ENCODE measurements at regions not wholly inside any gene's neighbourhood (a gene's known extent, or its start where the extent isn't known, plus 50 kb on each side); places are given as distances from the start of the nearest gene placed in this dataset.
"Not testable (repeated sequence)": the region's sequence is repeated elsewhere in the genome, so short reads cannot be mapped to it uniquely, and the experiment has no call there.

DNA sequence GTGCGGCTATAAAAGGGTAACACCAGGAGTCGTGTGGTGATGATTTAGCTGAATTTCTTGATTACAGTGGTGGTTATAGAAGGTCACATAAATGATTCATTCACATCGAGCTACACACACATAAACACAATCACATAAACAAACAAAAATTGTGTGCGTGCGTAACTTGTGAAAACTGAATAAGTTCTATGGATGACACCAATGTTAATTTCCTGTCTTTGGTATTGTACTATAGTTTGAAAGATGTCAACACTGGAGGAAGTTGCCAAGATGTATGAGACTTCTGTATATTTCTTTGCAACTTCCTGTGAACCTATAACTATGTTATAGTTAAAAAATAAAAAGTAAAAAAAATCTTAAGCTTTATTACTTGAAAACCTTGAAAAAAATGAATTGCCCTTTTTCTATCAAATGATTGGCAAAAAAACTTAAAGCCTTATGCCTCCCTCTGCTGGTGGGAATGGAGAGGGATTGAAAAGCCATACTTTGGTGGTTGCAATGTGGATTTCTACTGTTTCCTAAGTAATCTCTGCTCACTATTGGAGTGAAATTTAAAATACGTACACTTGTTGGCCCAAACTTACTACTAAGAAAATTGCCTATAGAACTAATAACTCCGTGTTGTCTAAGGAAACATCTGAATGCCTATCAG lies 227.7 kb downstream of the RPIA start:
- no peak for TF ChIP-seq SPI1 (IDR thresholded peaks at IDR 0.05; ENCODE audit: borderline replicate concordance, low read depth)
- TF ChIP-seq, protein P1, sequence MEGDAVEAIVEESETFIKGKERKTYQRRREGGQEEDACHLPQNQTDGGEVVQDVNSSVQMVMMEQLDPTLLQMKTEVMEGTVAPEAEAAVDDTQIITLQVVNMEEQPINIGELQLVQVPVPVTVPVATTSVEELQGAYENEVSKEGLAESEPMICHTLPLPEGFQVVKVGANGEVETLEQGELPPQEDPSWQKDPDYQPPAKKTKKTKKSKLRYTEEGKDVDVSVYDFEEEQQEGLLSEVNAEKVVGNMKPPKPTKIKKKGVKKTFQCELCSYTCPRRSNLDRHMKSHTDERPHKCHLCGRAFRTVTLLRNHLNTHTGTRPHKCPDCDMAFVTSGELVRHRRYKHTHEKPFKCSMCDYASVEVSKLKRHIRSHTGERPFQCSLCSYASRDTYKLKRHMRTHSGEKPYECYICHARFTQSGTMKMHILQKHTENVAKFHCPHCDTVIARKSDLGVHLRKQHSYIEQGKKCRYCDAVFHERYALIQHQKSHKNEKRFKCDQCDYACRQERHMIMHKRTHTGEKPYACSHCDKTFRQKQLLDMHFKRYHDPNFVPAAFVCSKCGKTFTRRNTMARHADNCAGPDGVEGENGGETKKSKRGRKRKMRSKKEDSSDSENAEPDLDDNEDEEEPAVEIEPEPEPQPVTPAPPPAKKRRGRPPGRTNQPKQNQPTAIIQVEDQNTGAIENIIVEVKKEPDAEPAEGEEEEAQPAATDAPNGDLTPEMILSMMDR (IDR thresholded peaks at IDR 0.05; ENCODE audit: insufficient read depth, low read length) = peak; percentile 44
- no peak for TF ChIP-seq GABPA (IDR thresholded peaks at IDR 0.05; ENCODE audit: low read depth)
- Histone ChIP-seq H3K27me3 (ENCODE audit: insufficient read depth, poor library complexity, severe bottlenecking) (peaks cover 11% of the 10 kb centered on the region), H3K27ac (replicated peaks) (no peak overlapping the region), H3K4me3 (replicated peaks; ENCODE audit: insufficient read depth, low read length) (no peak overlapping the region)
- DNase-seq (ENCODE audit: low read depth in 1 of 2, low spot score in 1 of 2) = no peak

GRCh38 chr2:88920399-88920798 lies 228.9 kb downstream of the RPIA start:
- H3K27ac ChIP-seq (replicated peaks); DNase-seq (ENCODE audit: low read depth in 1 of 2, low spot score in 1 of 2); H3K4me3 ChIP-seq (replicated peaks; ENCODE audit: insufficient read depth, low read length): not testable (repeated sequence)
- H3K27me3 ChIP-seq (ENCODE audit: insufficient read depth, poor library complexity, severe bottlenecking) = peaks cover 11% of the 10 kb centered on the region

DNA sequence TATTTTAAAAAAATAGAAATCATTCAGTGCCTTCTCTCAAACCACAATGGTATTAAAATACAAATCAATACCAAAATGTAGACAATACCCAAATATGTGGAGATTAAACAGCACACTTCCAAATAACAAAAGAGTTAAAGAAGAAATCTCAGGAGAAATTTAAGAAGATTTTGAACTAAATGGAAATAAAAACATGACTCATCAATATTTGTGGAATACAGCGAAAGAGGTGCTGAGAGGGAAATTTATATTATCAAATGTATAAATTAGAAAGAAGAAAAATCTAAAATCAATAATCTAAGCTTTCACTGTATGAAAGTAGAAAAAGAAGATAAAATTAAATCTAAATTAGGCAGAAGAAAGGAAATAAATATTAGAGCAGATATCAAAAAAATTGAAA lies 233.1 kb downstream of the RPIA start:
- TF ChIP-seq, protein P1 (IDR thresholded peaks at IDR 0.05; ENCODE audit: insufficient read depth, low read length) = no peak
- TF ChIP-seq GABPA (IDR thresholded peaks at IDR 0.05; ENCODE audit: low read depth) = no peak
- H3K4me3 ChIP-seq (replicated peaks; ENCODE audit: insufficient read depth, low read length) = no peak overlapping the region
- no peak overlapping the region for H3K27ac ChIP-seq (replicated peaks)
- no peak for DNase-seq (ENCODE audit: low read depth in 1 of 2, low spot score in 1 of 2)
- peaks cover 16% of the 10 kb centered on the region for H3K27me3 ChIP-seq (ENCODE audit: insufficient read depth, poor library complexity, severe bottlenecking)

GRCh38 chr2:88925770-88926462 lies 234.4 kb downstream of the RPIA start:
- no peak for TF ChIP-seq POLR2AphosphoS5 (IDR thresholded peaks at IDR 0.05; ENCODE audit: low read depth)
- no peak for TF ChIP-seq REST (IDR thresholded peaks at IDR 0.05; ENCODE audit: insufficient replicate concordance, low read depth)
- no peak for TF ChIP-seq GABPA (IDR thresholded peaks at IDR 0.05; ENCODE audit: low read depth)
- TF ChIP-seq, protein P1 (IDR thresholded peaks at IDR 0.05; ENCODE audit: insufficient read depth, low read length) = no peak
- no peak for TF ChIP-seq SPI1 (IDR thresholded peaks at IDR 0.05; ENCODE audit: borderline replicate concordance, low read depth)
- Histone ChIP-seq H3K27ac (replicated peaks) (no peak overlapping the region), H3K27me3 (ENCODE audit: insufficient read depth, poor library complexity, severe bottlenecking) (peaks cover 16% of the 10 kb centered on the region), H3K4me3 (replicated peaks; ENCODE audit: insufficient read depth, low read length) (no peak overlapping the region)
- DNase-seq (ENCODE audit: low read depth in 1 of 2, low spot score in 1 of 2) = no peak

DNA sequence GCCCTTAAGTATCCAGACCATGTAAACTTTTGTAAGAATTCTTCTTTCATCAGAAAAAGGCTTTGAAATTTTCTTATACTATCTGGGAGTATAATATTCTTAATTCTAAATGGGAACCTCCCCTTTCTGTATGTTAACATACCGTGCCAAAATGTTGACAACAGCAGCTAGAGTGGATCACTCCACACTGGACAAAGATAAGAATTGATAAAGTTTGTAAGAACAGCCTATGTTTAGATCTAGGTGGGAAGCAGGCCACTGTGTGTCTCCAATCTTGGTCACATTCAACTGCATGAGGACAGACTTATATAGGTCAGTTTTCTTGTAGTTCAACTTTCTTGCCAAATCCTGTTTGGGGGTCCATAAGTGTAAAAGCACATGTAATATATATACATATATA lies 235.7 kb downstream of the RPIA start:
- Histone ChIP-seq H3K27ac (replicated peaks) (no peak overlapping the region), H3K4me3 (replicated peaks; ENCODE audit: insufficient read depth, low read length) (no peak overlapping the region), H3K27me3 (ENCODE audit: insufficient read depth, poor library complexity, severe bottlenecking) (peaks cover 16% of the 10 kb centered on the region)
- DNase-seq (ENCODE audit: low read depth in 1 of 2, low spot score in 1 of 2) = no peak
- TF ChIP-seq POLR2AphosphoS5 (IDR thresholded peaks at IDR 0.05; ENCODE audit: low read depth) (no peak), GABPA (IDR thresholded peaks at IDR 0.05; ENCODE audit: low read depth) (no peak), SPI1 (IDR thresholded peaks at IDR 0.05; ENCODE audit: borderline replicate concordance, low read depth) (no peak), REST (IDR thresholded peaks at IDR 0.05; ENCODE audit: insufficient replicate concordance, low read depth) (no peak)
- TF ChIP-seq, protein P1 (IDR thresholded peaks at IDR 0.05; ENCODE audit: insufficient read depth, low read length) = no peak

Measured in HL-60 (cell line).